Right hindlimb (tissue), 1 donor: ENCODE measurements at regions not wholly inside any gene's neighbourhood (a gene's known extent, or its start where the extent isn't known, plus 50 kb on each side); places are given as distances from the start of the nearest gene placed in this dataset.

ENCODE experiments used
- DNase-seq: peaks from one replicate; pipeline ENCODE4 v3.0.0-alpha.2; 2018

- no peak for DNase-seq
Measured at GRCh38 chr4:29521281-29521680, 1198.9 kb upstream of the PCDH7 start.

- DNase-seq, result no peak
Measured at GRCh38 chr4:29536745-29537144, 1183.4 kb upstream of the PCDH7 start.

GRCh38 chr4:29538889-29539646, 1181.1 kb upstream of the PCDH7 start:
- DNase-seq, result no peak

GRCh38 chr4:29540439-29541102, 1179.6 kb upstream of the PCDH7 start:
- DNase-seq, result no peak

GRCh38 chr4:29541757-29542156, 1178.4 kb upstream of the PCDH7 start:
- DNase-seq, result no peak

GRCh38 chr4:29549342-29549741, 1170.8 kb upstream of the PCDH7 start:
- DNase-seq, result no peak

- DNase-seq, result no peak
Measured at GRCh38 chr4:29551821-29552220, 1168.3 kb upstream of the PCDH7 start.

GRCh38 chr4:29553846-29554245, 1166.3 kb upstream of the PCDH7 start:
- no peak for DNase-seq

- DNase-seq, result no peak
Measured at GRCh38 chr4:29558789-29559188, 1161.4 kb upstream of the PCDH7 start.

- no peak for DNase-seq
Measured at GRCh38 chr4:29559286-29559685, 1160.9 kb upstream of the PCDH7 start.

GRCh38 chr4:29560452-29560851, 1159.7 kb upstream of the PCDH7 start:
- no peak for DNase-seq

GRCh38 chr4:29565256-29565655, 1154.9 kb upstream of the PCDH7 start:
- no peak for DNase-seq

GRCh38 chr4:29566371-29566770, 1153.8 kb upstream of the PCDH7 start:
- DNase-seq, result no peak

GRCh38 chr4:29571322-29571721, 1148.8 kb upstream of the PCDH7 start:
- DNase-seq, result no peak

GRCh38 chr4:29578329-29578728, 1141.8 kb upstream of the PCDH7 start:
- DNase-seq, result no peak

GRCh38 chr4:29581457-29581856, 1138.7 kb upstream of the PCDH7 start:
- DNase-seq, result peak; percentile 62

- DNase-seq, result no peak
Measured at GRCh38 chr4:29588617-29589016, 1131.6 kb upstream of the PCDH7 start.

GRCh38 chr4:29596228-29596627, 1123.9 kb upstream of the PCDH7 start:
- no peak for DNase-seq

- DNase-seq, result no peak
Measured at GRCh38 chr4:29619168-29619567, 1101.0 kb upstream of the PCDH7 start.

- no peak for DNase-seq
Measured at GRCh38 chr4:29632199-29632598, 1088.0 kb upstream of the PCDH7 start.

- DNase-seq, result no peak
Measured at GRCh38 chr4:29636961-29637360, 1083.2 kb upstream of the PCDH7 start.

GRCh38 chr4:29653221-29653620, 1066.9 kb upstream of the PCDH7 start:
- DNase-seq, result no peak

- DNase-seq, result no peak
Measured at GRCh38 chr4:29680644-29681043, 1039.5 kb upstream of the PCDH7 start.

GRCh38 chr4:29704059-29704458, 1016.1 kb upstream of the PCDH7 start:
- DNase-seq, result no peak

GRCh38 chr4:29708473-29708872, 1011.7 kb upstream of the PCDH7 start:
- DNase-seq, result no peak
